ENCODE measurements at regions not wholly inside any gene's neighbourhood (a gene's known extent, or its start where the extent isn't known, plus 50 kb on each side); places are given as distances from the start of the nearest gene placed in this dataset.
"Not testable (repeated sequence)": the region's sequence is repeated elsewhere in the genome, so short reads cannot be mapped to it uniquely, and the experiment has no call there.

GRCh38 chr4:186847429-186848131, 123.9 kb upstream of the FAT1 start:
- not testable (repeated sequence) for DNase-seq (ENCODE audit: low spot score)

- no peak for DNase-seq (ENCODE audit: low spot score)
Measured at GRCh38 chr4:186848437-186848836, 124.8 kb upstream of the FAT1 start.

- no peak for DNase-seq (ENCODE audit: low spot score)
Measured at GRCh38 chr4:186851291-186852072, 127.8 kb upstream of the FAT1 start.

DNA sequence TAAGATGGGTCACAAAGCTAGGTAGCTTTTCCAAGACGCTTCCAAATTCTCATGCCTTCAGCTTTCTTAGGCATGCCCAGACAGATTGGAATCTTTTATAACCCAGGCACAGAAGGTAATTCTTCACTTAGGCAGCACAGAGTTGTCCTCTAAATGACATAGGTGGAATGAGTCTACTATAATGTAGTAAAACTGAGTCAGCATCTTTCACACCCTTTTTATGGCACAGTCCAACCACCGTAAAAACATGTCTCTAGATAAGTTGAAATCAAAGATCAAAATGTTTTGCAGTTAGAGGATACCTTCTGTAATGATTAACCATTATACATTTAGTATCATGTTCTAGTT, 128.4 kb upstream of the FAT1 start:
- DNase-seq (ENCODE audit: low spot score), result no peak

DNA sequence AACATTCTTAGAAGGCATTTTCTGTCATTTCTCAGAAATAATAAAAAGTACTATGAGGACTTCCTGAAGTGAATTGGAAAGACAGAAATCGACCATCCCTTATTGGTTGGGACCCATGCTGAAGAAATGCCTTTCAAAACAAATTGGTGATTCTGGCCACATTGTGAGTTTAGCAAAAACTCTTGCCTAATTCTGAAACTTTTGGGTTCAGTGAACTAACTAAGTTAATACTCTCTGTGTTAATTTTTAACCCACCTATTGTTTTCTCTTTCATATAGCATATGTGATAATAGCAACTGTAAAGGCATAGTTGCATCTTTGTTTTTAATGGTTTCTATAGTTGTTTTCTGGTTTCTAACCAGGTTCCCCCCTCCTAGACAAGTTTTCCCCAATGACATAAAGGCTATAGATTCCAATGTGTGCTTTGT, 129.3 kb upstream of the FAT1 start:
- DNase-seq (ENCODE audit: low spot score), result no peak

DNA sequence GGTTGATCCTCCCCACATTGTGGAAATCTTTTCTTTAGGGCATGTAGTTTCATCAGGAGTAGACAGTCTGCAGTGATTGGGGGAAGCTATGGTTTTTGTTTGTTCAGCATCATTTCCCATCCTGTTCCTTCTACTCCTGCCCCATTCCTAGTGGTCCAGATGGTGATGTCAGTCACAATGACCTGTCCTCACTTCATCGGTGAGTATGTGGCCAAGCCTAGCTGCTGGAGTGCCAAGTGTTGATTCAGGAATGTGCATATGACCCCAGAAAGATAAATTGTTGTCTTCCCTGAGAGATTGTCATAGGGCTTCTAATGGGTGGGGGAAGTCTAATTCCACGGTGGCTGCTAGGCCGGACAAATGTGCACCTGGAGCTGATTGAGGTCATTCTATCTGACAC, 130.6 kb upstream of the FAT1 start:
- no peak for DNase-seq (ENCODE audit: low spot score)

GRCh38 chr4:186855111-186855510, 131.5 kb upstream of the FAT1 start:
- no peak for DNase-seq (ENCODE audit: low spot score)

DNA sequence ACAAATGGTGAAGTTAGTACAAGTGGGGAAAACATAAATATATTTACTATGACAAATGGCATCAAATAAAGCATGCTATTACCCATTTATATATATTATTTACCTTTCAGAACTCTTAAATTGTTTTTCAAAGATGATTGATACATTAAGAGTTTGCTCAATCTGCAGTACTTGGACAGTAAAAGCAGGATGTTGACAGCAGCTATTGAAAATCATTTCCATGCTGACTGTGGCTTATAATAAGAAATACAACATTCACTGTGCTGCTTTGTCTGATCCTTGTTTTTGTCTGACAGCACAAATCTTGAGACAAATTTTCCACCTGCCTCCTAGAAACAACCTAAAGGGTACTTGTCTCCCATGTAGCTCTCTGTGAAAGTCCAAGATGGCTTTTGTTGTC, 134.1 kb upstream of the FAT1 start:
- no peak for DNase-seq (ENCODE audit: low spot score)

DNA sequence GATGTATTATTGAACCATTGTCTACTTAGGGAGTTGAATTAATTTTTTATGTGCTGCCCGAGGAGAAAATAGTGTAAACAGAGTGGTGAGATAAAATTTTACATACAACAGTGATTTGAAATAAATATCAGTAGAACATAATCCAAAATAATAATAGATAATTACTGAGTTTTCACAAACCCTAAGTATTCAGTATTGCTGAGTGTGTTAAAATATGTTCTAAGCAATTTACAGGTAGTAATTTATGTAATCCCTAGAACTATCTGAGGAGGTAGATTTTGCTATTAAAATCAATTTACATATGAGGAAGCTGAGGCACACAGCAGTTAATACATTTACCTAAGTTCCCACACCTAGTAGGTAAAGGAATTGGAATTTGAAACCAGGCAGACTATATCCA, 134.7 kb upstream of the FAT1 start:
- no peak for DNase-seq (ENCODE audit: low spot score)

GRCh38 chr4:186859420-186859819, 135.8 kb upstream of the FAT1 start:
- no peak for DNase-seq (ENCODE audit: low spot score)

- DNase-seq (ENCODE audit: low spot score), result no peak
Measured at GRCh38 chr4:186861317-186861716, 137.7 kb upstream of the FAT1 start.

DNA sequence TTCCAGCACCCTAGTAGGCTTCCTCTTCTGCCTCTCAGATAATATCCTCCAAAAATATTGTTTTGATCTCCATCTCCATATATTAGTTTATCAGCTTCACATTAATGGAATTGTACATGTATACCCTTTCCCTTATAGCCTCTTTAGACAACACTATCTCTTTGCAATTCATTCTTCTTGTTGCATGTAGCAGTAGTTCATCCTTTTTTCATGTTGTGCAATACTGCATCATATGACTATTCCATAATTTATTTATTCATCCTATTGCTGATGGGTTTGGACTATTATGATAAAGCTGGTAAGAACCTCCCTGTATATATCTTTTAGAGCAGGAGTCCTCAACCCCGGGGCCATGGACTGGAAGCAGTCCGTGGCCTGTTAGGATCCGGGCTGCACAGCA, 148.2 kb upstream of the FAT1 start:
- DNase-seq (ENCODE audit: low spot score), result no peak

GRCh38 chr4:186873095-186873494, 149.4 kb upstream of the FAT1 start:
- not testable (repeated sequence) for DNase-seq (ENCODE audit: low spot score)

- DNase-seq (ENCODE audit: low spot score), result no peak
Measured at GRCh38 chr4:186875476-186875875, 151.8 kb upstream of the FAT1 start.

- no peak for DNase-seq (ENCODE audit: low spot score)
Measured at GRCh38 chr4:186876961-186877626, 153.4 kb upstream of the FAT1 start.

GRCh38 chr4:186878203-186878776, 154.6 kb upstream of the FAT1 start:
- no peak for DNase-seq (ENCODE audit: low spot score)

GRCh38 chr4:186881521-186882220, 158.0 kb upstream of the FAT1 start:
- no peak for DNase-seq (ENCODE audit: low spot score)

- no peak for DNase-seq (ENCODE audit: low spot score)
Measured at GRCh38 chr4:186882293-186882692, 158.6 kb upstream of the FAT1 start.

GRCh38 chr4:186885289-186885688, 161.6 kb upstream of the FAT1 start:
- no peak for DNase-seq (ENCODE audit: low spot score)

GRCh38 chr4:186886759-186887158, 163.1 kb upstream of the FAT1 start:
- DNase-seq (ENCODE audit: low spot score), result no peak

- no peak for DNase-seq (ENCODE audit: low spot score)
Measured at GRCh38 chr4:186887291-186887700, 163.6 kb upstream of the FAT1 start.

- no peak for DNase-seq (ENCODE audit: low spot score)
Measured at GRCh38 chr4:186887752-186888151, 164.1 kb upstream of the FAT1 start.

Data from germinal center (tissue), 1 donor.